ENCODE measurements at regions not wholly inside any gene's neighbourhood (a gene's known extent, or its start where the extent isn't known, plus 50 kb on each side); places are given as distances from the start of the nearest gene placed in this dataset.

GRCh38 chr4:81838586-81838985 is 366.9 kb upstream of the RASGEF1B start:
- H3K27ac ChIP-seq = no peak overlapping the region
- H3K4me1 ChIP-seq = no peaks in the 10 kb centered on the region
- intact Hi-C loops (cut with DNase I) = no loop called here
- H3K36me3 ChIP-seq = no peaks in the 10 kb centered on the region
- DNase-seq = no peak
- no peak overlapping the region for H3K4me3 ChIP-seq
- H3K27me3 ChIP-seq = no peaks in the 10 kb centered on the region
- ATAC-seq = no peak
- no peak for TF ChIP-seq CTCF (IDR thresholded peaks at IDR 0.05)
- H3K9me3 ChIP-seq = no peaks in the 10 kb centered on the region

GRCh38 chr4:81836716-81837115 is 365.0 kb upstream of the RASGEF1B start:
- ATAC-seq = no peak

DNA sequence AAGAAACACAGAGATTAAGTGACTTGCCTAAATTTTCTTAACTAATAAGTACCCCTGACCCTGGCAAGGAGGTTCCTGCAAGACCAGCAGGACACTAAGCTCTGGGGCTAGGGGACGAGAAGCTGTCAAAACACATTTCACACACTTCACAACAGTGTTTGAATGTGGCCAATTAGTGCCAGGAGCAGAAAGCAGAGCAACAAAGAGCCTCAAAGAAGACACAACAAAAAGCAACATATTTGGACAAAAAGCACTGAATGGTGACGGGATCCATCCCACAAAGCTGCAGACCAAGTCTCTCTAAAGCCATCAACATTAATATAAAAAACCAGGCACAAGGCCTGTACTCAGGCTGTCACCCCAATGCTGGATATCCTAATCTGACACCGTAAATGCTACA is 361.9 kb upstream of the RASGEF1B start:
- H3K4me3 ChIP-seq = no peak overlapping the region
- H3K27ac ChIP-seq = no peak overlapping the region
- no peaks in the 10 kb centered on the region for H3K4me1 ChIP-seq
- no peaks in the 10 kb centered on the region for H3K27me3 ChIP-seq
- intact Hi-C loops (cut with DNase I) = no loop called here
- no peak for TF ChIP-seq CTCF (IDR thresholded peaks at IDR 0.05)
- ATAC-seq (no peak), DNase-seq (no peak)
- no peaks in the 10 kb centered on the region for H3K9me3 ChIP-seq
- no peaks in the 10 kb centered on the region for H3K36me3 ChIP-seq

More at GRCh38 chr4:81836716-81837115, 365.0 kb upstream of the RASGEF1B start:
- Histone ChIP-seq H3K4me1 (no peaks in the 10 kb centered on the region), H3K4me3 (no peak overlapping the region), H3K36me3 (no peaks in the 10 kb centered on the region), H3K27ac (no peak overlapping the region), H3K27me3 (no peaks in the 10 kb centered on the region), H3K9me3 (no peaks in the 10 kb centered on the region)
- intact Hi-C loops (cut with DNase I) = no loop called here
- DNase-seq = no peak
- TF ChIP-seq CTCF (IDR thresholded peaks at IDR 0.05) = no peak

DNA sequence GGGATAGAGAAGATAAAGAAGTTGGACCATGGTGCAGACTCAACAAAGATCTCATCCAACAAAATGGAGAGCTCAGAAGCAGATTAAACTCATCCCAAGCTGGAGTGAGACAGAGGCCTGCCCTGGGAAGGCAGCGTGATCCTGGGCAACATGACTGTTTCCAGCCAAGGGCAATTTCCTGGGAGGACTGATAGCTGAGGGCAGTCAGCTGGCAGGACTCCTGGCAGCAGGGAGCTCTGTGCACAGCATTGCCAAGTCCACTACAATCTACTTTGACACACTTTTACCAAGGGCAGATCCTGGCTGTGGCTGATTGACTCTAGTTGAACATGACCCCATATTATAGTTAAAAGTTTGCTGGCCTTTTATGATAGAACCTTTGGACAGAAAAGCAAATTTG is 357.3 kb upstream of the RASGEF1B start:
- no peaks in the 10 kb centered on the region for H3K9me3 ChIP-seq
- intact Hi-C loops (cut with DNase I) = no loop called here
- no peaks in the 10 kb centered on the region for H3K4me1 ChIP-seq
- ATAC-seq (no peak), DNase-seq (no peak)
- TF ChIP-seq CTCF (IDR thresholded peaks at IDR 0.05) = no peak
- no peaks in the 10 kb centered on the region for H3K27me3 ChIP-seq
- no peak overlapping the region for H3K27ac ChIP-seq
- H3K36me3 ChIP-seq = no peaks in the 10 kb centered on the region
- H3K4me3 ChIP-seq = no peak overlapping the region

DNA sequence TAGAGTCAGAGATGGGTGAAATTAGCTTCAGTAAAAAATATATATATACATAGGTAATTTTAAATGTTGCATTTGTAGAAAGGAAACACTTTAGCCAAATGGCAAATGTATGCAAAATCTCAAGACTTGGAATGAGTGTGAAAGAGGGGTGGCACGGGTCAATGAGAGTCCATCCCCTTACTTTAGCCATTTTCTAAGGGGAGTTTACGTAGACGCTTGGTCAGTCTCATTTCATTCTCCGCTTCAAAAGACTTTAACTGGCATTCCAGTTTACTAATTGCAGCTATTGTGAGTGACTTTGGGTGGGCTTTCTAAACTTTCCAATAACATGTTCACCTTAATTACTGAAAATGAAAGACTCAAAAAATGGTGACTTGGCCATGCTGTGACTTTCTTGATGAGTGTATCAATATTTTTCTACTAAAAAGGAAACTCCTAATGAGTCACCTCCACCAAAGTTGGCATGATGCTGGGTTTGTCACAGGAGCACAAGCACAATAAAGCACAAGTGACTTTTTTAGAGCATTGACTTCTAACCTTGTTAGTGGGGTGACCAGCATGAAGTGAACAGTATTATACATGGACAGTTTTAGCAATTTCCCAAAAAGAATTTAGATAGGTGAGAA is 356.0 kb upstream of the RASGEF1B start:
- DNase-seq (no peak), ATAC-seq (no peak)
- no peak for TF ChIP-seq CTCF (IDR thresholded peaks at IDR 0.05)
- Histone ChIP-seq H3K27me3 (no peaks in the 10 kb centered on the region), H3K27ac (no peak overlapping the region), H3K9me3 (no peaks in the 10 kb centered on the region), H3K4me1 (no peaks in the 10 kb centered on the region), H3K36me3 (no peaks in the 10 kb centered on the region), H3K4me3 (no peak overlapping the region)
- intact Hi-C loops (cut with DNase I) = no loop called here
